DOHH2 (cell line): ENCODE measurements at regions not wholly inside any gene's neighbourhood (a gene's known extent, or its start where the extent isn't known, plus 50 kb on each side); places are given as distances from the start of the nearest gene placed in this dataset.

Source experiments
- H3F3A ChIP-seq: fragments of 200-600 bp; sonication (generic), shearing (Covaris generic); 2 replicates; pipeline ENCODE4 v1.6.0; 2016; ENCODE audit warnings: antibody characterized with exemption, mild to moderate bottlenecking; ENCODE audit not compliant: control insufficient read depth, insufficient read depth
- H3K27ac ChIP-seq: fragments of 200-600 bp; sonication (generic); 2 replicates; pipeline ENCODE4 v1.5.1; 2014; ENCODE audit warnings: low read depth, mild to moderate bottlenecking, low read length, moderate library complexity
- H3K27me3 ChIP-seq: fragments of 200-600 bp; sonication (generic); 2 replicates; pipeline ENCODE4 v1.6.1; 2014; ENCODE audit warnings: mild to moderate bottlenecking, low read length, mixed read lengths; ENCODE audit not compliant: control insufficient read depth
- H3K36me3 ChIP-seq: fragments of 200-600 bp; sonication (generic); 2 replicates; pipeline ENCODE4 v1.6.1; 2014; ENCODE audit warnings: mild to moderate bottlenecking, low read length, moderate library complexity, mixed read lengths; ENCODE audit not compliant: control insufficient read depth
- H3K4me1 ChIP-seq: fragments of 200-600 bp; sonication (generic); 2 replicates; pipeline ENCODE4 v1.6.1; 2014; ENCODE audit warnings: mild to moderate bottlenecking, low read length, mixed read lengths; ENCODE audit not compliant: control insufficient read depth
- H3K4me2 ChIP-seq: fragments of 200-600 bp; sonication (generic); 2 replicates; pipeline ENCODE4 v1.6.0; 2014; ENCODE audit warnings: mild to moderate bottlenecking, low read length, moderate library complexity
- H3K4me3 ChIP-seq: fragments of 200-600 bp; sonication (generic); 2 replicates; pipeline ENCODE4 v1.5.1; 2014; ENCODE audit warnings: mild to moderate bottlenecking, low read length, mixed read lengths
- H3K79me2 ChIP-seq: fragments of 200-600 bp; sonication (generic); 2 replicates; pipeline ENCODE4 v1.6.1; 2014; ENCODE audit warnings: mild to moderate bottlenecking, low read length, mixed read lengths; ENCODE audit not compliant: control insufficient read depth
- H3K9me2 ChIP-seq: fragments of 200-600 bp; sonication (generic); replicated peaks from 2 replicates; pipeline ENCODE4 v1.6.1; 2014; ENCODE audit warnings: mild to moderate bottlenecking, low read length, mixed read lengths; ENCODE audit not compliant: control insufficient read depth
- H3K9me3 ChIP-seq: fragments of 200-600 bp; sonication (generic); 2 replicates; pipeline ENCODE4 v1.6.1; 2014; ENCODE audit warnings: antibody characterized with exemption, low read length, mixed read lengths; ENCODE audit not compliant: control insufficient read depth, insufficient read depth
- H4K20me1 ChIP-seq: fragments of 200-600 bp; sonication (generic); 2 replicates; pipeline ENCODE4 v1.6.0; 2014; ENCODE audit warnings: low read depth, mild to moderate bottlenecking, antibody characterized with exemption, low read length, moderate library complexity; ENCODE audit not compliant: control insufficient read depth, insufficient read depth
- CTCF ChIP-seq: fragments of 200-600 bp; sonication (generic); IDR thresholded peaks from one replicate; pipeline ENCODE4 v1.5.1; 2014; ENCODE audit warnings: antibody characterized with exemption, mild to moderate bottlenecking, low read depth, low read length; ENCODE audit not compliant: poor library complexity, severe bottlenecking
- EZH2phosphoT487 ChIP-seq: fragments of 200-600 bp; sonication (generic); IDR thresholded peaks from 2 replicates; pipeline ENCODE4 v1.6.1; 2017; ENCODE audit warnings: borderline replicate concordance, mild to moderate bottlenecking, antibody characterized with exemption, low read length, moderate library complexity, mixed read lengths

DNA sequence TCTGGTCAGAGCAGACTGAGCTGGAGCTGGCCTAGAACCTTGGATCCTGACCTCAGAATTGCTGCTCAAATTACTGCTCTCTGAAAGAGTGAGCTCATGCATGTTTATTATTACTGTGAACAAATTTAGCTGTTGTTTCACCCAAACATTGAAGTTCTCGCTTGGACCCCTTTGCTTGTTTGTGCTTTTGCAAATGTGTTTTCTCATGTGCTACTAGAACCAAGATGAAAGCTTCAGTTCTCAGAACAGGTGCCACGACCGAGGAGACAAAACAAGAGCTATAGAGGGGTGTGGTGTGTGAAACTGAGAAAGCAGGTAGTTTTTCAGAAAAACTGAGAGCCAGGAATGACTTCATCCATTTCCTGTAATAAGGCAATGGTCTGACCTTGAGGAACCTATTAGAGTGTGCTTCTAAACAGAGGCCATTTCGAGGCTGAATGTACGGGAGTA is 50.0 kb upstream of the ESR1 start:
- no peak overlapping the region for H3K27ac ChIP-seq
- H3F3A ChIP-seq: no peaks in the 10 kb centered on the region
- no peak overlapping the region; the same call in 1 of the 2 replicates for H3K4me2 ChIP-seq
- H3K9me3 ChIP-seq: no peaks in the 10 kb centered on the region
- H4K20me1 ChIP-seq: no peaks in the 10 kb centered on the region
- H3K27me3 ChIP-seq: no peaks in the 10 kb centered on the region
- no peak overlapping the region for H3K4me3 ChIP-seq
- H3K4me1 ChIP-seq: peaks cover 8% of the 10 kb centered on the region
- H3K9me2 ChIP-seq: no peaks in the 10 kb centered on the region
- H3K36me3 ChIP-seq: no peaks in the 10 kb centered on the region
- TF ChIP-seq EZH2phosphoT487: no peak
- no peak for TF ChIP-seq CTCF
- no peaks in the 10 kb centered on the region for H3K79me2 ChIP-seq
